Peyer's patch (tissue), 4 donors: ENCODE measurements at regions not wholly inside any gene's neighbourhood (a gene's known extent, or its start where the extent isn't known, plus 50 kb on each side); places are given as distances from the start of the nearest gene placed in this dataset.

Source experiments
- DNase-seq, 3 donors: peaks; one replicate each; pipeline ENCODE4 v3.0.0-alpha.2; 2017 to 2019
- H3K27ac ChIP-seq, 4 donors: fragments of 200-600 bp; sonication (generic); one replicate each; pipeline ENCODE4 v1.5.1; 2016 to 2019
- H3K27me3 ChIP-seq, 2 donors: fragments of 200-600 bp; sonication (generic); one replicate each; pipeline ENCODE4 v1.5.1; 2019
- H3K36me3 ChIP-seq, 3 donors: fragments of 200-600 bp; sonication (generic); one replicate each; pipeline ENCODE4 v1.5.1; 2016 to 2019
- H3K4me1 ChIP-seq, 4 donors: fragments of 200-600 bp; sonication (generic); one replicate each; pipeline ENCODE4 v1.5.1; 2016 to 2019
- H3K4me3 ChIP-seq, 4 donors: fragments of 200-600 bp; sonication (generic); 1 replicate in 3 of 4; 2 replicates in 1 of 4; pipeline ENCODE4 v1.5.1; 2016 to 2019; ENCODE audit warnings: mild to moderate bottlenecking in 1 of 4
- H3K9me3 ChIP-seq, 4 donors: fragments of 200-600 bp; sonication (generic); one replicate each; pipeline ENCODE4 v1.5.1; 2016 to 2019; ENCODE audit warnings: mild to moderate bottlenecking in 1 of 4
- POLR2A ChIP-seq, 2 donors: fragments of 450-650 bp; IDR thresholded peaks; one replicate each; pipeline ENCODE4 v1.5.1; 2017; ENCODE audit warnings: antibody characterized with exemption in 2 of 2, mild to moderate bottlenecking in 2 of 2, moderate library complexity in 2 of 2
- TF ChIP-seq, protein P1 (sequence below), 6 experiments: fragments of 450-650 bp in 4 of 6; fragments of 200-600 bp in 2 of 6; sonication (generic) in 1 of 6; IDR thresholded peaks; one replicate each; pipeline ENCODE4 v1.5.1; 2017 to 2019; ENCODE audit warnings: antibody characterized with exemption in 6 of 6, mild to moderate bottlenecking in 3 of 6, moderate library complexity in 1 of 6

DNA sequence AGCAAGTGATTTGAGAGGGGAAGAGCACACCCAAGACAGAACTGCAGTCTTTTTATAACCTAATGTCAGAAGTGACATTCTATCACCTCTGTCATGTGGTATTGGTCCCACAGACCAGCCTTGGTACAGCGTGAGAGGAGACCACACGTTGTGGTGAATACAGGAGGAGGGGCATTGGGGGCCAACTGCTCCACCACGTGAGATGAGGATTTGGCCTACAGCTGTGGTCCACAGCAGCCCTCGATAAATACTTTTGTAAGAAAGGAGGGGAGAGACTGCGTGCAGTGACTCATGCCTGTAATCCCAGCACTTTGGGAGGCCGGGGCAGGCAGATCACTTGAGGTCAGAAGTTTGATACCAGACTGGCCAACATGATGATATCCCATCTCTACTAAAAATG lies 243.1 kb downstream of the FGFR2 start:
- no peak for TF ChIP-seq POLR2A (IDR thresholded peaks at IDR 0.05)
- TF ChIP-seq, protein P1, sequence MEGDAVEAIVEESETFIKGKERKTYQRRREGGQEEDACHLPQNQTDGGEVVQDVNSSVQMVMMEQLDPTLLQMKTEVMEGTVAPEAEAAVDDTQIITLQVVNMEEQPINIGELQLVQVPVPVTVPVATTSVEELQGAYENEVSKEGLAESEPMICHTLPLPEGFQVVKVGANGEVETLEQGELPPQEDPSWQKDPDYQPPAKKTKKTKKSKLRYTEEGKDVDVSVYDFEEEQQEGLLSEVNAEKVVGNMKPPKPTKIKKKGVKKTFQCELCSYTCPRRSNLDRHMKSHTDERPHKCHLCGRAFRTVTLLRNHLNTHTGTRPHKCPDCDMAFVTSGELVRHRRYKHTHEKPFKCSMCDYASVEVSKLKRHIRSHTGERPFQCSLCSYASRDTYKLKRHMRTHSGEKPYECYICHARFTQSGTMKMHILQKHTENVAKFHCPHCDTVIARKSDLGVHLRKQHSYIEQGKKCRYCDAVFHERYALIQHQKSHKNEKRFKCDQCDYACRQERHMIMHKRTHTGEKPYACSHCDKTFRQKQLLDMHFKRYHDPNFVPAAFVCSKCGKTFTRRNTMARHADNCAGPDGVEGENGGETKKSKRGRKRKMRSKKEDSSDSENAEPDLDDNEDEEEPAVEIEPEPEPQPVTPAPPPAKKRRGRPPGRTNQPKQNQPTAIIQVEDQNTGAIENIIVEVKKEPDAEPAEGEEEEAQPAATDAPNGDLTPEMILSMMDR (IDR thresholded peaks at IDR 0.05) = no peak
- H3K4me3 ChIP-seq = no peak overlapping the region
- H3K27me3 ChIP-seq = no peaks in the 10 kb centered on the region
- H3K9me3 ChIP-seq = no peaks in the 10 kb centered on the region
- DNase-seq = no peak
- no peak overlapping the region for H3K27ac ChIP-seq
- H3K36me3 ChIP-seq = no peaks in the 10 kb centered on the region
- no peaks in the 10 kb centered on the region for H3K4me1 ChIP-seq

DNA sequence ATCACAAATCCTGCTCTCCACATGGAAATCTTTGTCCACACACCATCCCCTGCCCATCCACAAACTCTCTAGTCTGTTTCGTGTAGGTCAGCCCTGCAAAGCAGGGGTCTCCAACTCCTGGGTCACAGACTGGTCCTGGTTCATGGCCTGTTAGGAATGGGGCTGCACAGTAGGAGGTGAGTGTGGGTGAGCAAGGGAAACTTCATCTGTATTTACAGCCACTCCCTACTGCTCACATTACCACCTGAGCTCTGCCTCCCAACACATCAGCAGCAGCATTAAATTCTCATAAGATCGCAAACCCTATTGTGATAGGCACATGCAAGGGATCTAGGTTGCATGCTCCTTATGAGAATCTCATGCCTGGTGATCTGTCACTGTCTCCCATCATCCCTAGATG lies 242.1 kb downstream of the FGFR2 start:
- TF ChIP-seq POLR2A (IDR thresholded peaks at IDR 0.05) = no peak
- TF ChIP-seq, protein P1 (IDR thresholded peaks at IDR 0.05) = no peak
- H3K27me3 ChIP-seq = no peaks in the 10 kb centered on the region
- no peaks in the 10 kb centered on the region for H3K4me1 ChIP-seq
- H3K9me3 ChIP-seq = no peaks in the 10 kb centered on the region
- no peaks in the 10 kb centered on the region for H3K36me3 ChIP-seq
- no peak for DNase-seq
- H3K27ac ChIP-seq = no peak overlapping the region
- H3K4me3 ChIP-seq = no peak overlapping the region

DNA sequence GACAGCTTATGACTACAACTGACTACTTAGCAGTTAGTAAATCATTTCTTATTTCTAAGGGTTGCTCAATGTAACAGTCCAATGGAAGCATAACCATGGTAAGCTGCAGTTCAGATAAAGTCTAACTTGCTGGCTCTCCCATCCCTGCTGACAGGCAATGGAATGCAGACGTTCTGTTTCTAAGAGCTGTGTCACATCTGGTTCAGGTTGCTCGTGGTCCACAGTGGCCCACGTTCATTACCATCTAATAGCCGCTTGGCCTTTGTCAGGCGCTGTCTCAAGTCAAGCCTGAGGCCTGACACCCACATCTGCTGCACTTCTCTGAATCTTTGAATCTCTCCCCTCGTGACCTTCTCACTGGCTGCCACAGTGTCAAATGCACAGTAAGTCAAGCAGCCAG lies 240.8 kb downstream of the FGFR2 start:
- Histone ChIP-seq H3K4me3 (no peak overlapping the region), H3K27me3 (no peaks in the 10 kb centered on the region), H3K27ac (no peak overlapping the region), H3K36me3 (no peaks in the 10 kb centered on the region), H3K9me3 (no peaks in the 10 kb centered on the region), H3K4me1 (no peaks in the 10 kb centered on the region)
- no peak for DNase-seq
- TF ChIP-seq POLR2A (IDR thresholded peaks at IDR 0.05) = no peak

DNA sequence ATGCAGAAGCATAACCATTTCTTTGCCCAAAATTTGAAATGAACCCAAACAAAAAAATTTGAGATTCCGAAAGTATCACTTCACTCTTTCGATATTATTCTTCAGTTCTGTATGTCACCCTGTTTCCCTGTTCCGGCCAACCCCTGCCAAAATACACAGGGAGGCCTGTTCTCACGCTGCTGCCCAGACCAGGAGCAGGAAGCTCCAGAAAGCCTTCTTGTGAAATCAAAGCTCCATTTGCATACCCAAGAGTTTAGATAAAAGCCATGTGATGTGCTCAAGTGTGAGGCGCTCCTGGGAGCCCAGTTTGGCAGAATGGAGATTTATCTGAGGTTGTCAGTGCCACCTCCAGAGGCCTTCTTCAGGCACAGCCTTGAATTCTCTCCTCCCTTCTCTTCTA lies 236.2 kb downstream of the FGFR2 start:
- no peaks in the 10 kb centered on the region for H3K36me3 ChIP-seq
- no peak for TF ChIP-seq POLR2A (IDR thresholded peaks at IDR 0.05)
- TF ChIP-seq, protein P1 (IDR thresholded peaks at IDR 0.05) = no peak
- H3K4me3 ChIP-seq = no peak overlapping the region
- no peaks in the 10 kb centered on the region for H3K9me3 ChIP-seq
- no peaks in the 10 kb centered on the region for H3K4me1 ChIP-seq
- H3K27ac ChIP-seq = no peak overlapping the region
- DNase-seq = no peak
- H3K27me3 ChIP-seq = no peaks in the 10 kb centered on the region

DNA sequence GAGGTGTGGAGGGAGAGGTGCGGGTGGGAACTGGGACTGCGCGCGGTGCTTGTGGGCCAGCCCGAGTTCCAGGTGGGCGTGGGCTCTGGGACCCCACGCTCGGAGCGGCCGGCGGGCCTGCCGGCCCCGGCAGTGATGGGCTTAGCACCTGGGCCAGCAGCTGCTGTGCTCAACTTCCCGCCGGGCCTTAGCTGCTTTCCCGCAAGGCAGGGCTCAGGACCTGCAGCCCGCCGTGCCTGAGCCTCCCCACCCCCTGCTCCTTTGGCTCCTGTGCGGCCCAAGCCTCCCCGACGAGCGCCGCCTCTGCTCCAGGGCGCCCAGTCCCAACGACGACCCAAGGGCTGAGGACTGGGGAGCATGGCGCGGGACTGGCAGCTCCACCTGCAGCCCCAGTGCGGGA lies 232.7 kb downstream of the FGFR2 start:
- H3K27me3 ChIP-seq = no peaks in the 10 kb centered on the region
- no peak overlapping the region for H3K4me3 ChIP-seq
- no peaks in the 10 kb centered on the region for H3K36me3 ChIP-seq
- no peaks in the 10 kb centered on the region for H3K9me3 ChIP-seq
- no peaks in the 10 kb centered on the region for H3K4me1 ChIP-seq
- TF ChIP-seq, protein P1 (IDR thresholded peaks at IDR 0.05) = no peak
- no peak for TF ChIP-seq POLR2A (IDR thresholded peaks at IDR 0.05)
- no peak for DNase-seq
- no peak overlapping the region for H3K27ac ChIP-seq

DNA sequence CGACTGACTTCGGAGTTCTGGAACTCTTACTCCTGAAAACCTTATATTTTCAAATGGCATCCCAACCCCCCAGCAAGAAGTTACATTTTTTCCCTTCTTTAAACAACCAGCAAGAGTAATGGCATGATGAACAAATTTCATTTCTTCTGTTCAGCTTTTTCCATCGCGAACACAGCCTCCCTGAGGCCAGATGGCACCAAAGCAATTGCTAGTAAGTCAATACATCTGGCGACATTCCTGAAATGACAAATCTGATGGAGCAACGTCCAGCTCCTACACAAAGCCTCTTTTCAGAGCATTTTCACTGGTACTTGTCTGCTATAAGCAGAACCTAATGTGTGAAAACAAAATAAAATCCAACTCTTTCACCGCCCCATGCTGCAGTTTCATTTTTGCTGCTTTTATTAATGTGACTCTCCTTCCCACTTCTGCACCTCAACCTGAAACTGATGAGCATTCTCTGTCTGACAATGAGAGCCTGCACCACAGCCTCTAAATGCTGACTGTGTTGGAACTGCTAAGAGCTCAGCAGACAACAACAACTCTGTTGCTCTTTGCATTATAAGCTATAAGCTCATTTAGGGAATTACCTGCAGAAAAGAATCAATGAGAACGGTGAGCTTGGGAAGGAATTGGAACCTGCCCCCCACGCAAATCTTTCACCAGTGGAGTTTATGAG lies 229.8 kb downstream of the FGFR2 start:
- Histone ChIP-seq H3K4me1 (no peaks in the 10 kb centered on the region), H3K27me3 (no peaks in the 10 kb centered on the region), H3K4me3 (no peak overlapping the region), H3K27ac (no peak overlapping the region), H3K9me3 (no peaks in the 10 kb centered on the region), H3K36me3 (no peaks in the 10 kb centered on the region)
- DNase-seq = no peak
- TF ChIP-seq, protein P1 (IDR thresholded peaks at IDR 0.05) = no peak
- TF ChIP-seq POLR2A (IDR thresholded peaks at IDR 0.05) = no peak
